Esophagus squamous epithelium (tissue), 5 donors: ENCODE measurements at regions not wholly inside any gene's neighbourhood (a gene's known extent, or its start where the extent isn't known, plus 50 kb on each side); places are given as distances from the start of the nearest gene placed in this dataset.

Experiments used
- DNase-seq: peaks from one replicate; lab custom pipeline; 2025; lab: John Stamatoyannopoulos, UW
- H3K27ac ChIP-seq, 4 donors: fragments of 200-600 bp; sonication (generic); one replicate each; pipeline ENCODE4 v1.5.1; 2016 to 2019; ENCODE audit warnings: mild to moderate bottlenecking in 1 of 4
- H3K27me3 ChIP-seq, 4 donors: fragments of 200-600 bp; sonication (generic); 1 replicate in 3 of 4; 2 replicates in 1 of 4; pipeline versions ENCODE4 v1.5.1 to v1.6.0; 2017 to 2021; ENCODE audit warnings: antibody characterized with exemption in 1 of 4
- H3K36me3 ChIP-seq, 3 donors: fragments of 200-600 bp; sonication (generic); one replicate each; pipeline ENCODE4 v1.5.1; 2016 to 2019
- H3K4me1 ChIP-seq, 3 donors: fragments of 200-600 bp; sonication (generic); one replicate each; pipeline ENCODE4 v1.5.1; 2017 to 2019
- H3K4me3 ChIP-seq, 4 donors: fragments of 200-600 bp; sonication (generic); 1 replicate in 3 of 4; 2 replicates in 1 of 4; pipeline ENCODE4 v1.5.1; 2016 to 2019; ENCODE audit warnings: mild to moderate bottlenecking in 2 of 4, moderate library complexity in 1 of 4
- H3K9me3 ChIP-seq, 3 donors: fragments of 200-600 bp; sonication (generic); one replicate each; pipeline ENCODE4 v1.5.1; 2016 to 2019
- CTCF ChIP-seq, 6 experiments: fragments of 450-650 bp in 4 of 6; fragments of 200-600 bp in 2 of 6; sonication (generic) in 2 of 6; IDR thresholded peaks; one replicate each; pipeline ENCODE4 v1.5.1; 2016 to 2019; ENCODE audit warnings: antibody characterized with exemption in 6 of 6, mild to moderate bottlenecking in 4 of 6, moderate library complexity in 4 of 6
- POLR2A ChIP-seq, 4 donors: fragments of 450-650 bp; IDR thresholded peaks; one replicate each; pipeline ENCODE4 v1.6.1; 2017; ENCODE audit warnings: antibody characterized with exemption in 4 of 4, mild to moderate bottlenecking in 4 of 4, moderate library complexity in 3 of 4
- WGBS, 2 donors: methylation state at CpG; one replicate each; pipeline ENCODE4 v1.1.5; 2018; 5-methylcytosine and 5-hydroxymethylcytosine counted together
- intact Hi-C: fragments of 100-400 bp; cut with DNase I; formaldehyde crosslinking; loops from one replicate; pipeline ENCODE4 v1.15.0; 2022
- donor health status: DM: yes; HTN: yes; CAD: no.

- no peaks in the 10 kb centered on the region for H3K36me3 ChIP-seq
- no peaks in the 10 kb centered on the region for H3K4me1 ChIP-seq
- intact Hi-C loops, result no loop called here
- TF ChIP-seq POLR2A (IDR thresholded peaks at IDR 0.05) (no peak), CTCF (IDR thresholded peaks at IDR 0.05) (no peak)
- H3K4me3 ChIP-seq, result no peak overlapping the region
- no peaks in the 10 kb centered on the region for H3K9me3 ChIP-seq
- no peaks in the 10 kb centered on the region for H3K27me3 ChIP-seq
- no peak for DNase-seq
- H3K27ac ChIP-seq, result no peak overlapping the region
Observed at GRCh38 chr7:118298771-118299170, 74.3 kb downstream of the ANKRD7 start.

- H3K27ac ChIP-seq, result no peak overlapping the region
- H3K27me3 ChIP-seq, result no peaks in the 10 kb centered on the region
- H3K4me1 ChIP-seq, result no peaks in the 10 kb centered on the region
- H3K9me3 ChIP-seq, result no peaks in the 10 kb centered on the region
- no peak overlapping the region for H3K4me3 ChIP-seq
- intact Hi-C loops, result no loop called here
- no peak for DNase-seq
- TF ChIP-seq CTCF (IDR thresholded peaks at IDR 0.05), result no peak
- H3K36me3 ChIP-seq, result no peaks in the 10 kb centered on the region
Observed at GRCh38 chr7:118300177-118300576, 75.7 kb downstream of the ANKRD7 start.

GRCh38 chr7:118304100-118304499 lies 79.6 kb downstream of the ANKRD7 start:
- Histone ChIP-seq H3K4me3 (no peak overlapping the region), H3K9me3 (no peaks in the 10 kb centered on the region), H3K4me1 (no peaks in the 10 kb centered on the region), H3K36me3 (no peaks in the 10 kb centered on the region), H3K27me3 (no peaks in the 10 kb centered on the region), H3K27ac (no peak overlapping the region)
- intact Hi-C loops, result no loop called here
- 71 to 76% methylated on average over 2 of the region's 2 CpGs for WGBS, 2 donors
- no peak for DNase-seq
- TF ChIP-seq CTCF (IDR thresholded peaks at IDR 0.05) (no peak), POLR2A (IDR thresholded peaks at IDR 0.05) (no peak)

DNA sequence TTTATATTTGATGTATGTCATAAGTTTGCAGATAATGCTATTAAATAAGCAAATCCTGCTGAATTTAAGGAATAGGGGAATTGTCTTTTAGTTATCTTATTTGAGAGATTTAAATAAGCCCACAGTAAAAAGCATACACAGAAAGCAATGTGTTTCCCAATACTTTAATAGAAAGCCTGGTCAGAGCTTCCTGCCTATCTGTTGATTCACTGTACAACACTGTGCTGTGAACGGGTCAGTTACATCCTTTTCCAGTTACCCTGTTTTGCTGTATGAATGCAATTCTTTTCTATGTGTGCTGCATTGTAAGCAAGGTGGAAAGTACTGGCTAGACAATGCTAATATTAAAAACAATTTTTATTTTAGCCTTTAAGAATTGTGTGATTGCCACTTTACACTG lies 81.2 kb downstream of the ANKRD7 start:
- WGBS, 2 donors, result 36 to 42% methylated on average over 1 of the region's 1 CpG
- intact Hi-C loops, result no loop called here
- no peak for DNase-seq

DNA sequence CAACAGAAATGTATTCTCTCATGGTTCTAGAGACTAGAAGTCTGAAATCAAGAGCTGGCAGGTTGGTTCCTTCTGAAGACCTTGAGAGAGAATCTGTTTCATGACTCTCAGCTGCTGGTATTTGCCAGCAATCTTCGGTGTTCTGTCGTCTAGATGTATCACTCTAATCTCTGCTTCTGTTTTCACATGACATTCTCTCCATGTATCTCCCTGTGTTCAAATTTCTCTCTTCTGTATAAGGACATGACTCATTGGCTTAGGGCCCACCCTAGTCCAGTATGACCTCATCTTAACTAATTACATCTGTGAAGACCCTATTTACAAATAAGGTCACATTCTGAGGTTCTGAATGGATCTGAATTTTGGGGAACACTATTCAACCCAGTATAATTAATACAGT lies 82.3 kb downstream of the ANKRD7 start:
- no peak overlapping the region for H3K4me3 ChIP-seq
- TF ChIP-seq POLR2A (IDR thresholded peaks at IDR 0.05), result no peak
- H3K36me3 ChIP-seq, result no peaks in the 10 kb centered on the region
- H3K27ac ChIP-seq, result no peak overlapping the region
- 53 to 76% methylated on average over 2 of the region's 2 CpGs for WGBS, 2 donors
- H3K4me1 ChIP-seq, result no peaks in the 10 kb centered on the region
- intact Hi-C loops, result no loop called here
- H3K27me3 ChIP-seq, result no peaks in the 10 kb centered on the region
- H3K9me3 ChIP-seq, result no peaks in the 10 kb centered on the region
- DNase-seq, result no peak

More for the DNA sequence above, 81.2 kb downstream of the ANKRD7 start:
- Histone ChIP-seq H3K36me3 (no peaks in the 10 kb centered on the region), H3K4me3 (no peak overlapping the region), H3K4me1 (no peaks in the 10 kb centered on the region), H3K9me3 (no peaks in the 10 kb centered on the region), H3K27me3 (no peaks in the 10 kb centered on the region), H3K27ac (no peak overlapping the region)
- TF ChIP-seq CTCF (IDR thresholded peaks at IDR 0.05), result no peak
- no peak for TF ChIP-seq POLR2A (IDR thresholded peaks at IDR 0.05)

GRCh38 chr7:118311121-118311836 lies 86.8 kb downstream of the ANKRD7 start:
- H3K36me3 ChIP-seq, result no peaks in the 10 kb centered on the region
- TF ChIP-seq POLR2A (IDR thresholded peaks at IDR 0.05) (no peak), CTCF (IDR thresholded peaks at IDR 0.05) (no peak)
- no peak for DNase-seq
- H3K9me3 ChIP-seq, result no peaks in the 10 kb centered on the region
- no peak overlapping the region for H3K4me3 ChIP-seq
- H3K27me3 ChIP-seq, result no peaks in the 10 kb centered on the region
- intact Hi-C loops, result no loop called here
- WGBS, 2 donors, result 0% methylated on average over 1 of the region's 1 CpG
- no peaks in the 10 kb centered on the region for H3K4me1 ChIP-seq
- no peak overlapping the region for H3K27ac ChIP-seq
